ENCODE measurements at regions not wholly inside any gene's neighbourhood (a gene's known extent, or its start where the extent isn't known, plus 50 kb on each side); places are given as distances from the start of the nearest gene placed in this dataset.
"Not testable (repeated sequence)": the region's sequence is repeated elsewhere in the genome, so short reads cannot be mapped to it uniquely, and the experiment has no call there.

DNA sequence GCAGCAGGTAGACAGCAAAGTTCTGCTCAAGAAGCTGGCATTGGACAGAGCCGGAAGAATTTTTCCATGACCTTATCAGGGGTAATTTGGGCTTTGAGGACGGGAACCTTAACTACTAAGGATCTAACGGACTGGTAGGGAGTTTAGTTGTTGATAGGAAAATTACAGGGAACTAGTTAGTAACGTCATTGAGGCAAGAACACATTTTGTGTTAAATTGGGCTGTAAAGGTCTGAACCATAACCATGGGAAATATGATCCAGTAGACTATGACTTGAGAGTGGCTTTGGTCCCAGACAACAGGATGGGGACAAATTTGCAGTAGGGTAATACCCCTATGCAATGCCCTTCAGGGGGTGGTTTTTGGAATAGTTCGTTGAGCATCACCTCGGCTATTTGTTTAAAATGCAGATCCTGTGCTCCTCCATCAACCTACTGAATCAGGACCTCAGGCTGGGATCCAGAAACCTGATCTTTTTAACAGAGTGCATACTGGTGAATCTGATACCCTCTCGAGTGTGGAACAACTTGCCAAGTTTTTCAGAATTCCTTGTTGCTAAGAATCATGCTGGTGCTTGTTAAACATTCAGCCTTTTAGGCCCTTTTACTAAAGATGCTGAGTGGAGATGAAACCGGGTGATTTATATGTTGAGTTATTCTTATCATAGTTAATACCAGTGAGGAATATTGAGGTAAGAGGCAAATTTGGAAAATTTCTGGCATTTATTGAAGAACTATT lies 255.1 kb downstream of the MAP2K6 start:
- no peak for DNase-seq (ENCODE audit: extremely low read depth in 1 of 2, low read depth in 1 of 2)

DNA sequence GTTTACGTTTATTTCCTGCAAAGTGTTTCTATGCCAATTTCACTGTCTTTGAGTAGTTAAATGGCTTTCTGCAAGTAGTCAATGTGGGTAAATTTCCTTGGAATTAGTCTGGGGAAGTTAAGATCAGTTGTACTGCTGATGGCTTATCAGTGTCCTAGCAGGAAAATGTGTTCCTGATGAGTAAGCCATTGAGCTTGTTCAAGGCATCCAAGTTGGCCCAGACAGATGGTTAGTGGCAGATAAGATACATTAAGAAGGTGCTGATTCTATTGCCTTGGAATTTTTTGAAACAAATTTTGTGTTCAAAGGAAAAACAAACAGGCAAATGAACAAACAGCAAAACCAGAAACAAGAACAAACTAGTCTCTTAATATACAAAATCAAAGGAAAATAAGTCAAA lies 258.4 kb downstream of the MAP2K6 start:
- DNase-seq (ENCODE audit: extremely low read depth in 1 of 2, low read depth in 1 of 2) = no peak

DNA sequence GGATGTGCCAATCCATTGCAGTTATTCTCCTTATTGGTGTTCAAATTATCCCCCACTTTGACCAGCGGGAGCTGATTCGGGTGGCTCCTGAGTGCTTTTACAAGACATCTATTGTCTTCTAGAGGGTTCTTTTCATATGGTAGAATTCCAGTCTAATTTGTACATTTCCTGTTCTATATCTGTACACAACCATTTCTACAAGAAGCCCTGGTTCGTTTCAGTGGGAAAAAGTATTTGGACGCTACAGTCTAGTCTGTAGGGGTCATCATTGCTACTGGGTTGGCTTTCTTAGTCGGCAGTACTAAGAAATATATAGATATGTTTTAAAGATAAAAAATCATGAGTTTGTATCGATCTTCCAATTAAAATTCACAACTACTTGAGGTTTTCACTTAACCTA lies 262.6 kb downstream of the MAP2K6 start:
- DNase-seq (ENCODE audit: extremely low read depth in 1 of 2, low read depth in 1 of 2) = no peak

DNA sequence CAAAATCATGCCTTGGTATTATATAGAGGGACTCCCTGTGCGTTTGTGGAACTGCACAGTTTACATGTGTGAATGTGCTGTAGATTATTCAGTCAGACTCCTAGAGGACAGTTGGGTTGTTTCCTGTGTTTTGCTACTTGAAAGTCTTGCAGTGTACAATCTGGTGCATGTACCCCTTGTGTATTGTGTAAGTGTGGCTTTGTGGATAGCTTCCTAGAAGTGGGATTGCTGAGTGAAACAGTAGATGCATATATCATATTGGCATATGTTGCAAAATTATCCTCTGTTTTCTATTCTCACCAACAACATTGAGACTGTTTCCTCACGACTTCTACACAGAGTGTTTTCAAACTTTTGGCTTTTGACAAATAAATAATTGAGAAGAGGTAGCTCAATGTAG lies 263.7 kb downstream of the MAP2K6 start:
- no peak for DNase-seq (ENCODE audit: extremely low read depth in 1 of 2, low read depth in 1 of 2)

DNA sequence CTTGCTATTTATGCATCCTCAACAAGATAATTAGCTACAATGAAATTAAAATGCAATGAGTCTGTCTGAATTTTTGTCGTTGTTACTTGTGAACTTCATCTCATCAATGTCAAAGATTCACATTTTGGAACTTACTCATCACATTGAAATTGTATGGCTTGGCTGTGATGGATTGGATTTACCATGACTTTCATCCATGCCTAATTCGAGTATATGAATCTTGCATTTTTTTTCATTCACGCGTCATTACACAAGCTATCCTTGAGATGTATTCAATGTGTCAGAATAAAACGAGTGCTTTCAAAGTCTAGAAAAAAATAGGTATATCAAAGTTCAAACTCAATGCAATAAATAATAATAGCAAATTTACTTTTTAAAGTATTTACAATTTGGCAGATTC lies 265.3 kb downstream of the MAP2K6 start:
- no peak for DNase-seq (ENCODE audit: extremely low read depth in 1 of 2, low read depth in 1 of 2)

DNA sequence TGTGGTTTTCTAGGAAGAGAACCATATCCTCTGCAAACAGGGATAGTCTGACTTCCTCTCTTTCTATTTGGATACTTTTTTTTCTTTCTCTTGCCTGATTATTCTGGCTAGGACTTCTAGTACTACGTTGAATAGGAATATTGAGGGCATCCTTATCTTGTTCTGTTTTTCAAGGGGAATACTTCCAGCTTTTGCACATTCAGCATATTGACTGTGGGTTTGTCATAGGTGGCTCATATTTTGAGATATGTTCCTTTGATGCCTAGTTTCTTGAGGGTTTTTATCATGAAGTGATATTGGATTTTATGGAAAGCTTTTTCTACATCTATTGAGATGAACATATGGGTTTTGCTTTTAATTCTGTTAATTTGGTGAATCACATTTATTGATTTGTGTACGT lies 269.8 kb downstream of the MAP2K6 start:
- DNase-seq (ENCODE audit: extremely low read depth in 1 of 2, low read depth in 1 of 2) = no peak

DNA sequence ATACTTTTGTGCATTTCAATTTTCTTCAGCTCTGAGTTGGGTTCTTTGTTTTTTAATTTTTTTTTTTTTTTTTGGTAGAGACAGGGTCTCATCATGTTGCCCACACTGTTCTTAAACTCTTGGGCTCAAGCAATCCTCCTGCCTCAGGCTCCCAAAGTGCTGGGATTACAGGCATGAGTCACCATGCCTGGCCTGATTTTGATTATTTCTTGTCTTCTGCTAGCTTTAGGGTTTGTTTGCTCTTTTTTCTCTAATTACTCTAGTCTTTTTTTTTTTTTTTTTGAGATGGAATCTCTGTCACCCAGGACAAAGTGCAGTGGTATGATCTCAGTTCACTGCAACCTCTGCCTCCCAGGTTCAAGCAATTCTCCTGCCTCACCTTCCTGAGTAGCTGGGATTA lies 270.7 kb downstream of the MAP2K6 start:
- DNase-seq (ENCODE audit: extremely low read depth in 1 of 2, low read depth in 1 of 2) = not testable (repeated sequence)

DNA sequence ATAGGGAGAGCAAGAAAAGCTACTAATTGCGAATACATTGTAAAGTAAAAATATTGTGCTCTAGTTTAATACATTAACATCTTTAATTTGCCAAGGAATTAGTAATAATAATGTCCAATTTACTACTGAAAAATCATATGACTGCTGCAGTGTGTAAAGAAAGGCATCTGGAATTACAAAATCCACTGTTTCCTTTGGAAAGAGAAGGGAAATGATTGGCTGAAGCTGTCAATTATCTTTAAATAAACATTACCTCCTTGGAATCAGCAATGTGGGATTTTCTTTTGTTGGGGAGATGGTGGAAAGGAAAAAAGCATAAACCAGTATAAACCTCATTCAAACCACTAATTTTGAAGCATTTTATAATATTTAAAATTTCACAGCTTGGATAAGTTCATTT lies 276.0 kb downstream of the MAP2K6 start:
- DNase-seq (ENCODE audit: extremely low read depth in 1 of 2, low read depth in 1 of 2) = no peak

DNA sequence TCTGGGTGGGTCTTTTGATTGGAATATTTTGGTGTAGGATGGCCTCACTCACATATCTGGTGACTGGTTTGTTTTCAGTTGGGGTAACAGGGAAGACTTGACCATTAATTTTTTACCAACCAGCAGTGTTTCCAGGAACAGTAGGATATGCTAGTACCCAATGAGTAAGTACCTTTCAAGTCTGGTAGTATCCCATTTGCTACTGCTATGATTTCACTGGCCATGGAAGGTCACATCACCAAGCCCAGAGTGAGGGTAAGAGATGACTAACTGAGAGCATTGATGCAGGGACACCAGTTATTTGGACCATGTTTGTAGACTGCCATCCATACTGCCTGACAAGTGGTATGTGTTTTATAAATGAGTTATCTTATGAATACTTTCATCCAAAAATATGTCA lies 277.7 kb downstream of the MAP2K6 start:
- no peak for DNase-seq (ENCODE audit: extremely low read depth in 1 of 2, low read depth in 1 of 2)

DNA sequence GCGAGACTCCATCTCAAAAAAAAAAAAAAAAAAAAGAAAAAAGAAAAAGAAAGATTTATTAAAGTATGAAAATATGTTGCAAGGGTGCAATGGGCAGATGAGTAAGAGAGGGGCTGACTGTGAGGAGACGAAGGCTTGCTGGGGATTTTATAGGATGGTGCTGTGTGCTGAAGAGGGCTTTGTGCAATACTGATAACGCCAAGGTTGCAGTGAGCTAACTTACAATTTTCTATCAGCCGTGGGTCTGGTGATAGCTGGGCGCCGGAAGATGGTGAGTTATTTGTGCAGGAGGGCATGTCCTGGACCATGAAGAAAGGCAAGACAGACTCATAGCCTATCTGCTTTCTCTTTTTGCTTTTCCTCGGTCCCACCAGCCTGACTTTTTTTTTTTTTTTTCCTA lies 281.1 kb downstream of the MAP2K6 start:
- DNase-seq (ENCODE audit: extremely low read depth in 1 of 2, low read depth in 1 of 2) = no peak

DNA sequence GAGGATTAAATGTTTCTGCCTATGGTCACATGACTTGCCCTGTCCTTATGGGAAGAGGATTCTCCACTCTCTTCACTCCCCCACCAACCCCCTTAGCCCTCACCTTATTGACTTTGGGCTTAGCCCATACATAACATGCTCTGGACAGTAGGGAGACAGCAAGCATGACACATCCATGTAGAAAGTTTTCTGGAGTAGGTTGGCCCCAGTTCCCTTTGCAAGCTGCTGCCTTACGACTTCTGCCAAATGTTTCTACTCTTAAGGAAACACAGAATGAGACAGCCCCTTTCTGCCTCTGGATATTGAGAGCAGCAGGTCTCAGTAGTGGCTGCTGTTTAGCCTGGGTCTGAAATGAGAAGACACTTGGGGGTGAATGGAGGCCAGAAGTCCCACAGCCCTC lies 282.2 kb downstream of the MAP2K6 start:
- DNase-seq (ENCODE audit: extremely low read depth in 1 of 2, low read depth in 1 of 2) = no peak

DNA sequence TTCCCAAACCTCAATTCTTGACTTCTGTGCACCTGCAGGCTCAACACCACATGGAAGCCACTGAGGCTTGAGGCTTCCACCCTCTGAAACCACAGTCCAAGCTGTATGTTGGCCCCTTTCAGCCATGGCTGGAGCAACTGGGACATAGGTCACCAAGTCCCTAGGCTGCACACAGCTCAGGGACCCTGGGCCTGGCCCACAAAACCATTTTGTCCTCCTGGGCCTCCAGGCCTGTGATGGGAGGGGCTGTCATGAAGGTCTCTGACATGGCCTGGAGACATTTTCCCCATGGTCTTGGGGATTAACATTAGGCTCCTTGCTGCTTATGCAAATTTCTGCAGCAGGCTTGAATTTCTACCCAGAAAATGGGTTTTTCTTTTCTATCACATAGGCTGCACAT lies 283.9 kb downstream of the MAP2K6 start:
- DNase-seq (ENCODE audit: extremely low read depth in 1 of 2, low read depth in 1 of 2) = not testable (repeated sequence)

DNA sequence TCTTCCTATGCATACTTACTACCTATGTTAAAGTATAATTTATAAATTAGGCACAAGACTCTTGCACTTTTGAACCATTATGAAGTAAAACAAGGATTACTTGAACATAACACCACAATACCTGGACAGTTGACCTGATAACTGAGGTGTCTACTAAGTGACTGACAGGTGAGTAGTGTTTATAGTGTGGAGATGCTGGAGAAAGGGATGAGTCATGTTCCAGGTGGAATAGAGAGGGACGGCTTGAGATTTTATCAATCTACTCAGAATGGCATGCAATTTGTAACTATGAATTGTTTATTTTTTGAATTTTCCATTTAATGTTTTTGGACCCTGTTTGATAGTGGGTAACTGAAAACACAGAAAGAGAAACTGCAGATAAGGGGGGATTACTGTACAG lies 287.6 kb downstream of the MAP2K6 start:
- DNase-seq (ENCODE audit: extremely low read depth in 1 of 2, low read depth in 1 of 2) = no peak

DNA sequence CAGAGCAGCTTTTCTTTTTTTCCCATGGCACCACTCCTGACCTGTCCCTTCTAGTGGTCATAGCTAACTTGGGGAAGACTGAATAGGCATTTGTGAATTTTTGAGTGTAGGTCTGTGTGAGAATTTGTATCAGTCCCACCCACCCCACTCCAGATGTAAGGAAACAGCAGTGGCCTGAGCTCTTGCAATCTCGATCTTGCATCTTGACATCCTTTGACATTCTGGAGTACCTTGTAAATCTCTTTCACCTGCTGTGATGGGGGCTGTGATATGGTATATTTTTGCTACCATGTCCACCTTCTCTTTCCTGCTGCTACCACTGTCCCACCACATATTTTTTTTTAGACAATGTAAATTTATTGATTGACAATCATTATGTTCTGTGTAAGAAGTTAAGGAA lies 289.3 kb downstream of the MAP2K6 start:
- DNase-seq (ENCODE audit: extremely low read depth in 1 of 2, low read depth in 1 of 2) = no peak

DNA sequence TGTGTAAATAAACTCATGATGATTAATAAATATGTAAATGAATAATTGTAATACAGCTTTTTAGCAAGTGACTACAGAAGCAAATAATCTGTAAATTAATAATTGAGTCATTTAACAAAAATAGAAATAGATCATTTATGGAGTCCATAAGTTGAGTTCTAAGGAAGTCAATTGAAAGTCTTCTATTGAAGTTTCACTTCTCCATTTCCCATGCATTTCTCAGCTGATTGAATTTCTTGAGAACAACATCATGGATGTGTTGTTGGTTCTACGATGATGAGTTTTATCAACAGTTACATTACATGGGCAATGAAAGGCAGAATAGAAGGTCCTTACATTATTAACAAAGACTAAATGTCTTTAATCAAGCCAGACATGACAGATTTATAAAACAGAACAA lies 290.4 kb downstream of the MAP2K6 start:
- no peak for DNase-seq (ENCODE audit: extremely low read depth in 1 of 2, low read depth in 1 of 2)

DNA sequence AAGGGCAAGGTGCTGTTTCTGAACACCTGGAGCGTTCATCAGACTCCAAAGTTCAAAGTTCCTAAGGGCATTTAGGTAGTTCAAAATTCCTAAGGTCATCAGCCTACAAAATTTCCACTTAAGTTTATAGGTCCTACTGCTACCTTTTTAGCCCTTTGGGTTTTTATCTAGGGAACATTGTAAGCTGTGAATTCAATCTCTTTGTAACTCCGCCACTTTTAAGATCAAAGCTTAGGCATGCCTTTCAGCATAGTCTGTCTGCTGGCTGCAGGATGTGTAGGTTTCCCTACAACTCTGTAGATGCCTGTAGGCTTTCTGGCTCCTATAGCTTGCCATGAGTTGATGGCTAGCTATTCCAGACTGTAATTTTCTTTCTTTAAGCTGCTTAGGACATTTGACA lies 291.6 kb downstream of the MAP2K6 start:
- DNase-seq (ENCODE audit: extremely low read depth in 1 of 2, low read depth in 1 of 2) = no peak

DNA sequence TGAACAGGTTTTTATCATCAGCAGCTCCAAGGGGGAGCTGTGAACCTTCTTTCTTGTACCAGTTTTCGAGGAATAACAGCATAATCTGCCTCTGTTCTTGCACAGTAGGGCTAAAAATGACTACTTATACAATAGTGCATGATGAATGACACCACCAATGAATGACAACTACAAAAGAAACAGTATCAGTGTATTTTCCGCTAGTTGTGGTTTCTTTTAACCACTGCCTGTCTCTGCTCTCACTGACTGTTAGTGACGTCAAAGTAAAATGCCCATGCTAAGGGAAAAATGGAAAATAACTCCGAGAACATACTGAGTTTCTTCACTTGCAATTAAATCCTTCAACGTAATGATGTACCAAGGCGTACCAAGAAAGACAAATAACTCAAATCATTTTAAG lies 294.9 kb downstream of the MAP2K6 start:
- DNase-seq (ENCODE audit: extremely low read depth in 1 of 2, low read depth in 1 of 2) = no peak

DNA sequence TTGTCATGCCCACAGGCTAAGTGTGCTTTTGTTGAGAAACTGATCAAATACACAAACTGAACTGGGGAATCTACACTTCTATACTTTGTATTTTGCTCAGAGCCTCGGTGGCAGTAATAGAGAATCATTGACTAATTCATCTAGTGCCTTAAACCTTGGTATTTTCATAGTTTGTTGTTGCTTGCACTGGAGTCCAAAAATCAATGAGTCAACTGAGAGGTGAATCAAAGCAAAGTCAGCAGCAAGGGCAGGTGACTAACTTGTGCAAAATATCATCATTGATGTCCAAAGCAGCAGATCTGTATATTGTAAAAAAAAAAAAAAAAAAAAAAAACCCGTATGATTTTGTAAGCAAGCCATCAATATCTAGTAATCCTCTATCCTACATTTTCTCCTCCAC lies 296.4 kb downstream of the MAP2K6 start:
- no peak for DNase-seq (ENCODE audit: extremely low read depth in 1 of 2, low read depth in 1 of 2)

DNA sequence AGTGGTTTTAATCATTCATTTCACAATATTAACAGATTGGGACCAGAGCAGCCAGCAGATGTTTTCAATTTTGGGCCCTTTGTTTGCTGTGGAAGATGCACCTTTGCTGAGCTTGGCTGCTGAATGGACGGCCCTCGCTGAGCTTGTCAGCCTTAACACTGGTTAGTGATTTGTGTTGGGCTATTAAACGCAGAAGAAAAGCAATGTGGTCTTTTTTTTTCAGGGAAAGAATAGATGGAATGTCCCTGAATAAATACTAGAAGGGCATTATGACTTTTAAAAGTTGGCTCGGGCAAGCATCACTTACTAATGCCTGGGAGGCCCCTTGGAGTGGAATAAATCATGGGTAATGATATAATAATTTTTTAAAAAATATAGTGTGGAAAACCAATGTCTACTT lies 297.0 kb downstream of the MAP2K6 start:
- no peak for DNase-seq (ENCODE audit: extremely low read depth in 1 of 2, low read depth in 1 of 2)

DNA sequence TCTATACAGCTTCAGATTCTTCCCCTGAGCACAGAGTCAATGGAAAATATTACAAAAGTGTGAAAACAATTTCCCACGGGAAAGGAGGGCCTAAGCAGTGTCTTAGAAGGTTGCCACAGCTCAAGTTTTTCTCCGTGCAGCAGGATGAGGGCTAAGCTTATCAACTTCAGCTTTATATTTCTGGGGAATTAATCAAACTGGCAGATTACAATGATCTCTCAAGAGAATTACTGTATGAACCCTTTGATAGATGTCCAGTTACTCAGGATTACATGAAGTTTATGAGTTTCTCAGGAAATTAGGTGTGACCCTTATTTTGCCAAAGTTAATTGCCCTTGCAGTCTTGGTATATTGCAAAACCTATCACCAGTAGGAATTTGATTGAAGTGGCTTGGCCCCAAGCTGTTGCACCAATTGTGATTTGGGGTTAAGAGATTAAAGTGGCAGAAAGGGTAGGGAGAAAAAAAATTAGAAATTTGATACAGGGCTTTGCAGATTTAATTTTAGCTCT lies 298.4 kb downstream of the MAP2K6 start:
- no peak for DNase-seq (ENCODE audit: extremely low read depth in 1 of 2, low read depth in 1 of 2)

DNA sequence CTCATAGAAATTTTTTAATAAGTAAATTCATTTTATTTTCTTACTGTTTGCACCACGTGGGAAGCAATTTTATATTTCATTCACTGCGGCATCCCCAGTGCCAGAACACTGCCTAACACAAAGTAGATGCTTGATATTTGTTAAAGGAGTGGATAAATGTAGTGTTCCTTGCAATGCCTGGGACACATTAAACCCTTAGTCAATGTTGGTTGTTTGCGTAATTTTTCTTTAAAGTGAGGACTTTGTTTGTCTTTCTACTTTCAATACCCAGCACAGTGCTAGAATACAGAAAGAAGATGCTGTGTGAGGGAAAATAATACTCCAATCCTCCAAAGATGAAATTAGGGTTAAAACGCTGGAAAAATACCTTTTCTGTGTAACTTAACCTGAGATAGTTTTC lies 299.3 kb downstream of the MAP2K6 start:
- no peak for DNase-seq (ENCODE audit: extremely low read depth in 1 of 2, low read depth in 1 of 2)

DNA sequence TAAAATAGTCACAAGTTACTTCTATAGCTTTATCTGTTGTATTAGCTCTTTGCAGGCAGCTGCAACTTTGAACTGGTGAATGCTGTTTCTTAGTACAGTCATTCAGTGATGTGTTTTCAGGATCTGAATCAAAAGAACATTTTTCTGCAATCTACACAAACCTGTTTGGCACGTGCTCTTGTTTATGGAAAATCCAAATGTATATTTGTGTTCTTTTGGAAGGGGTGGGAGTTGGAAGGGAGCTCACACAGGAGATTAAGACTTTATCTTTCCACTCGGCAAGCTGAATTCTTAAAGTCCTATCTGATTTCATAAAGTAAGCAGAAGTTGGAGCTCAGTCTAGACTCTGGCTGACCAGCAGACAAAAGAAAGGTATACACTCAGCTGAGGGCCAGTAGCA lies 300.2 kb downstream of the MAP2K6 start:
- DNase-seq (ENCODE audit: extremely low read depth in 1 of 2, low read depth in 1 of 2) = no peak

DNA sequence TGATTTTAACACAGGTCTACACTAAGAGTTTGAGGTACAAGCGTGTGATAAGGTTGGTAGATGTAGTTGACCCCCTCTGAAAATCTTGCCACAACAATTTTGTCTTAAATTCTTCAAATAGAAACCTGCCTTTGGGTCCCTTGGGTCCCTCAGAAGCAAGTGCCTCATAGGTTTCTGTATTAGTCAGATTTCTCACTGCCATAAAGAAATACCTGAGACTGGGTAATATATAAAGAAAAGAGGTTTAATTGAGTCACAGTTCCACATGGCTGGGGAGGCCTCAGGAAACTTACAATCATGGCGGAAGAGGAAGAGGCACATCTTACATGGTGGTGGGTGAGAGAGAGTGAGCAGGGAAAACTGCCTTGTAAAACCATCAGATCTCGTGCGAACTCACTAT lies 301.2 kb downstream of the MAP2K6 start:
- no peak for DNase-seq (ENCODE audit: extremely low read depth in 1 of 2, low read depth in 1 of 2)

Data from activated CD8-positive, alpha-beta memory T cell treated with anti-CD3 and anti-CD28 coated beads for 1 hour (primary cell).